ENCODE measurements at regions not wholly inside any gene's neighbourhood (a gene's known extent, or its start where the extent isn't known, plus 50 kb on each side); places are given as distances from the start of the nearest gene placed in this dataset.

- Histone ChIP-seq H3K36me3 (ENCODE audit: control insufficient read depth, insufficient read depth, low read length) (no peaks in the 10 kb centered on the region), H3K9me3 (ENCODE audit: control insufficient read depth, low read length) (no peaks in the 10 kb centered on the region), H3K27ac (no peak overlapping the region), H2AFZ (no peak overlapping the region), H3K79me2 (no peaks in the 10 kb centered on the region), H3K27me3 (ENCODE audit: control insufficient read depth, insufficient read depth, low read length) (no peaks in the 10 kb centered on the region), H3K9ac (no peak overlapping the region), H3K4me2 (ENCODE audit: low read length) (no peak overlapping the region), H3K4me3 (ENCODE audit: low read depth, low read length) (no peak overlapping the region), H3K4me1 (no peaks in the 10 kb centered on the region)
- no peak for TF ChIP-seq CTCF (IDR thresholded peaks at IDR 0.05)
Observed at GRCh38 chr3:176683382-176683781, 513.9 kb downstream of the TBL1XR1 start.

- Histone ChIP-seq H3K4me2 (ENCODE audit: low read length) (no peak overlapping the region), H3K4me1 (no peaks in the 10 kb centered on the region), H3K79me2 (no peaks in the 10 kb centered on the region), H3K9ac (no peak overlapping the region), H3K9me3 (ENCODE audit: control insufficient read depth, low read length) (no peaks in the 10 kb centered on the region), H3K36me3 (ENCODE audit: control insufficient read depth, insufficient read depth, low read length) (no peaks in the 10 kb centered on the region), H3K27ac (no peak overlapping the region), H3K27me3 (ENCODE audit: control insufficient read depth, insufficient read depth, low read length) (no peaks in the 10 kb centered on the region), H3K4me3 (ENCODE audit: low read depth, low read length) (no peak overlapping the region), H2AFZ (no peak overlapping the region)
- TF ChIP-seq CTCF (IDR thresholded peaks at IDR 0.05) = no peak
Observed at GRCh38 chr3:176663837-176664831, 533.1 kb downstream of the TBL1XR1 start.

GRCh38 chr3:176663387-176663786 is 533.9 kb downstream of the TBL1XR1 start:
- Histone ChIP-seq H3K9me3 (ENCODE audit: control insufficient read depth, low read length) (no peaks in the 10 kb centered on the region), H3K27me3 (ENCODE audit: control insufficient read depth, insufficient read depth, low read length) (no peaks in the 10 kb centered on the region), H3K4me2 (ENCODE audit: low read length) (no peak overlapping the region), H2AFZ (no peak overlapping the region), H3K36me3 (ENCODE audit: control insufficient read depth, insufficient read depth, low read length) (no peaks in the 10 kb centered on the region), H3K27ac (no peak overlapping the region), H3K4me1 (no peaks in the 10 kb centered on the region), H3K79me2 (no peaks in the 10 kb centered on the region), H3K9ac (no peak overlapping the region), H3K4me3 (ENCODE audit: low read depth, low read length) (no peak overlapping the region)
- no peak for TF ChIP-seq CTCF (IDR thresholded peaks at IDR 0.05)

GRCh38 chr3:176661432-176661964 is 535.8 kb downstream of the TBL1XR1 start:
- H3K36me3 ChIP-seq (ENCODE audit: control insufficient read depth, insufficient read depth, low read length) = no peaks in the 10 kb centered on the region
- H3K9me3 ChIP-seq (ENCODE audit: control insufficient read depth, low read length) = no peaks in the 10 kb centered on the region
- no peaks in the 10 kb centered on the region for H3K4me1 ChIP-seq
- no peak overlapping the region for H3K4me2 ChIP-seq (ENCODE audit: low read length)
- no peak for TF ChIP-seq CTCF (IDR thresholded peaks at IDR 0.05)
- H3K79me2 ChIP-seq = no peaks in the 10 kb centered on the region
- no peak overlapping the region for H3K4me3 ChIP-seq (ENCODE audit: low read depth, low read length)
- H3K27me3 ChIP-seq (ENCODE audit: control insufficient read depth, insufficient read depth, low read length) = no peaks in the 10 kb centered on the region
- no peak overlapping the region for H2AFZ ChIP-seq
- H3K27ac ChIP-seq = no peak overlapping the region
- H3K9ac ChIP-seq = no peak overlapping the region

Measured in parathyroid adenoma (tissue), 2 donors.